HT-29 (cell line): ENCODE measurements at regions not wholly inside any gene's neighbourhood (a gene's known extent, or its start where the extent isn't known, plus 50 kb on each side); places are given as distances from the start of the nearest gene placed in this dataset. TPM values are rescaled to one million over a fixed set of nuclear protein-coding genes. Genes with fewer than 3 reads are reported as not detected.

Experiments used
- DNase-seq: peaks from one replicate; pipeline ENCODE4 v3.0.0-alpha.2; 2015; ENCODE audit warnings: low spot score
- small RNA-seq: library from RNA; depleted of rRNA; stranded (forward); fragments of <200 nt; gene quantifications from one replicate; pipeline ENCODE3, GENCODE V24; 2014

GRCh38 chr11:86119906-86120305 is 51.0 kb upstream of the PICALM start:
- no peak for DNase-seq

DNA sequence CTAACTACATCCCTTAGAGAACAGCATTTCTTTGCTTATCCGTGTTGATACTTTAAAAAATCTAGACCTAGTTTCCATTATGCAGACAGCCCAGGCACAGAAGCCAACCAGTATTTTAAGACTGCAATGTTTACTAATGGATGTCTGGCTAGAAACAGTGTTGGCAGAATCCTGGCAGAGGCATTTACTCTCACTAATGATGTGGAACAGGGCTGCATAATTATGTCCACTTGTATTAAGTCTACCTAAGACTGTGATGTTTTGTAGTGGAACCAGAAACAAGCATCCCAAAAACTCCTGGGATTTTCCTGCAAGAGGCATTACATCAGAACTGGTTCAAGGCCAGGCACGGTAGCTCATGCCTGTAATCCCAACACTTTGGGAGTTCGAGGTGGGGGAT is 50.2 kb upstream of the PICALM start:
- no peak for DNase-seq

Small RNA genes lying in the stretch of these regions (small RNA-seq; reads per million reads assigned to genes)
- not detected for gene RNU6-560P
